Activated CD8-positive, alpha-beta memory T cell treated with anti-CD3 and anti-CD28 coated beads for 48 hours (primary cell): ENCODE measurements at regions not wholly inside any gene's neighbourhood (a gene's known extent, or its start where the extent isn't known, plus 50 kb on each side); places are given as distances from the start of the nearest gene placed in this dataset.
"Not testable (repeated sequence)": the region's sequence is repeated elsewhere in the genome, so short reads cannot be mapped to it uniquely, and the experiment has no call there.

Source experiments
- DNase-seq, 3 experiments: peaks; one replicate each; pipeline ENCODE4 v3.0.0-alpha.2; 2020; ENCODE audit warnings: low read depth in 2 of 3, low spot score in 2 of 3

- not testable (repeated sequence) for DNase-seq
Measured at GRCh38 chr3:66842761-66843464, 155.2 kb upstream of the KBTBD8 start.

DNA sequence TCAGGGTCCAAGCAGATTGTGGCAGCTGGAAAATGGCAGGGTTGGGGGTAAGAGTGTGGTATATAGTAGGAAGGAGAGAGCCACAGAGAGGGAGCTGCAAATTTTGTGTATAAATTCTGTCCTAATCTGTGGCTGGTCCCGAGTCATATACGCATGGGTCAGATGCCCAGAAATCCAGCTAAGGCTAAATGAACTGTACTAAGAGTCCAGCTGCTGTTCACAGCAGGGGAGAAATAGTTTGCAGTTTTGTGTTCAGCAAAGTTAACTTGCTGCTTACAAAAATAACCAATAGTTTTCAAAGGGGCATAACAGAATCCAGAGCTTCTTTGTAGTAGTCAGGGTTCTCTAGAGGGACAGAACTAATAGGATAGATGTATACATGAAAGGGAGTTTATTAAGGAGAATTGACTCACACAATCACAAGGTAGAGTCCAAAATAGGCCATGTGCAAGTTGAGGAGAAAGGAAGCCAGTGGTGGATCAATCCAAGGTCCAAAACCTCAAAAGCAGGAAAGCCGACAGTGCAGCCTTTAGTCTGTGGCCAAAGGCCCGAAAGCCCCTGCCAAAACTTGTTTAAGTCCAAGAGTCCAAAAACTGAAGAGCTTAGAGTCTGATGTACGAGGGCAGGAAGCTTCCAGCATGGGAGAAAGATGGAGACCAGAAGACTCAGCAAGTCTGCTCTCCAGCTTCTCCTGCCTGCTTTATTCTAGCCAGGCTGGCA lies 146.1 kb upstream of the KBTBD8 start:
- DNase-seq: no peak

- DNase-seq: no peak
Measured at GRCh38 chr3:66854601-66855151, 143.4 kb upstream of the KBTBD8 start.

DNA sequence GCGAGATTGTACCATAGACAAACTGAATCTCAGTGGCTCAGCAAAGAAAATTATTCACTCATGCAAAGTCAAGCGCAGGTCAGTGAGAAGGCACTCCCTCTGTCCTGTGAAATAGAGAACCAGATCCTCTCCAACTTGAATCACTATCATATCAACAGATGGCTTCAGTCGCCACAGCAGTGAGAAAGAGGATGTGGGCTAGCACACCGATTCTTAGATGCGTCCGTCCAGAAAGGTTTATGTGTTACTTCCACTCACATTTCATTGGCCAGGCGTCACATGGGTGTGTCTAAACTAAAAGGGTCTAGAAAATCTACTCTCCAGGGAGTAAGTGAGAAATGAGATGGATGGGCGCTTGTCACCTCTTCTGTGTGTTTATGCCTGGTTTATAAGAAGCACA lies 141.6 kb upstream of the KBTBD8 start:
- DNase-seq: no peak

GRCh38 chr3:66858656-66859381 lies 139.3 kb upstream of the KBTBD8 start:
- DNase-seq: no peak

GRCh38 chr3:66860771-66861170 lies 137.3 kb upstream of the KBTBD8 start:
- DNase-seq: no peak

GRCh38 chr3:66863205-66864111 lies 134.6 kb upstream of the KBTBD8 start:
- DNase-seq: no peak

- DNase-seq: no peak
Measured at GRCh38 chr3:66884659-66885058, 113.4 kb upstream of the KBTBD8 start.

DNA sequence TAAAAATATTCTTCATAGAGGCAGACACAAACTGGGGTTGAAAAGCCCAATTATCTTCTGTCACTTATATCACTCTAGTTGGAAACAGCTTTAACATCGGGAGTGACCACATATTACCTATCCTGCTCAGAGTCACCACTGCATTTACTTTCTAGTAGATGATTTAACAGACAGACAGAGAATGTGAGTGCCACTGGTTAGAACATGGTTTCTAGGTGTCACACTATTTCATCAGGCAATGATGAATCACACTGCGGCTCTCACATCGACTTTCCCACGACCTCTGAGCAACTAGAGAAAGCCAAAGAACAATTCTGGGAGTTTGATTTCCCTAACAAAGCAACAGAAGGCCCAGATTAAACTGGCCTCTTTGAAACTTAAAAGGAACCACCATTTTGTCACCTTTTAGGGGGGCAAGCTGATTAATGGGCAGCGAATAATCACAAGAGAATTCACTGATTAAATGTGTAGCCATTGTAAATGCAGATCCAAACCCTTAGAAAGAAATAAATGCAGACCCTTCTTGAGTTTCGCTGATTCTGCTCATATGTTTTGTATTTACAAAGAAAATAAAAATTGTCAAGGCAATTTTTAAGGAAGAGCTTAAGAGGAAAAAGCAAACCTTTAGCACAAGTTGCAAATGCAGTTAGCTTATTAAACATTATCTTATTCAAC lies 112.6 kb upstream of the KBTBD8 start:
- DNase-seq: no peak

DNA sequence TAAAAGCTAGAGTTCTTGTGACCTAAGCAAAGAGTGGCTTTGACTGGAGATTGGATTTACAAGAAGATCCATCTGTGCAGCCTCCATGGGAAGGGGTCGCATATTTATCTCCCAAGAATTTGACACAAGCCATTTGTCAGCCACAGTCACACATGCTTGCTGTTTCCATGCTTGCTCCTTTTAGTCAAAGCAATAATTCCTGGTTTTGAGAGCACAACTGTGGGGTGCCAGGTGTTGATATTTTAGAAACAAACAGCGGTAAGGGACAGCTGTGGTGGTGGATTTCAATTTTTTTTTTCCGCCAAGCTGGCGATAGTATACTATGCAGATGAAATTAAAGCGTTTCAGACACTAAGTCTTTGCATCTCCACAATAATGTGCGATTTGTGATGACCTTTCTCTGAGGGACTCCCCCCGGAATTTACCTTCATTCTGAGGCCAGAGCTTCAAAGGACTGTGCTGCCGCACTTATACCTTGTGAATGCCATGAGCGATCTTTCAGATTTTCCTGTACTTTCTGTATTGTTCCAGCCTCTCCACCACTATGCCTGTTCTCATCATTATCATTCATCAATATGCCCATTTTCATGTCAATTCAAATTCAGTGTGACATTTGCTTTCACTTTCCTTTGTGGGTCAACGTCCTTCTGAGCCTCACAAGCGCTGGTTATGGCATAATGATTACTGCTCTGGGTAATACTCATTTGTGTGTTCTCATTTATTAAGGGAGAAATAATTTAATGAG lies 108.2 kb upstream of the KBTBD8 start:
- DNase-seq: no peak

DNA sequence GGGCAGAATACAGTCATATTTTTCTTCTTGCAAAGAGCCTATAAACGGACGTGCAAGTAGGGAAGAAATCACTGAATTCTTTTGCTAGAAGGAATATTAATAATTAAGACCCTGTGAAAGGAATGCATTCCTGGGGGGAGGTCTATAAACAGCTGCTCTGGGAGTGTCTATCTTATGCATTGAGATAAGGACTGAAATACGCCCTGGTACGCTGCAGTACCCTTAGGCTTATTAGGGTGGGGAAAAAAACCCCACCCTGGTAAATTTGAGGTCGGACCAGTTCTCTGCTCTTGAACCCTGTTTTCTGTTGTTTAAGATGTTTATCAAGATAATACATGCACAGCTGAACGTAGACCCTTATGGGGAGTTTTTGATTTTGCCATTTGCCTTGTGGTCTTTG lies 100.0 kb upstream of the KBTBD8 start:
- no peak for DNase-seq

- no peak for DNase-seq
Measured at GRCh38 chr3:66904336-66904735, 93.8 kb upstream of the KBTBD8 start.

- no peak for DNase-seq
Measured at GRCh38 chr3:66904831-66905493, 93.1 kb upstream of the KBTBD8 start.

GRCh38 chr3:66907136-66907535 lies 91.0 kb upstream of the KBTBD8 start:
- DNase-seq: no peak

- DNase-seq: no peak
Measured at GRCh38 chr3:66910266-66911055, 87.6 kb upstream of the KBTBD8 start.

DNA sequence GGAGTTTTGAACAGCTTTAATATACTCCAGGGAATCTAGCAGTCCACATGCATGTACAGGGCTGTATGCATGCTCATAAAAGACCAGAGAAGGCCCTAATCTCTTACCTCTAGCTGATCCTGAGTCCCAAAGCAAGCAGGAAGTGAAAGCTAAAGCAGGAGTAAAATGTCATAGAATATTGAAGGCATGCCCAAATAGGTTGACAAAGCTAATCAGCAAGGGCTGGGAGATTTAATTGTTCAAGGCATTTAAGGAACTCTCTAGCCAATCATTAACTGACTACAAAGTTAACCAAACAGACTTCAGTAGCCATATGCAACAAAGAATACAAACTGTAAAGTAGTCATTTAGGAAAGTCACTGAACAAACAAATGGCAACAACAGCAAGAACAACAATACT lies 85.8 kb upstream of the KBTBD8 start:
- no peak for DNase-seq

- no peak for DNase-seq
Measured at GRCh38 chr3:66922058-66922457, 76.0 kb upstream of the KBTBD8 start.

- no peak for DNase-seq
Measured at GRCh38 chr3:66923969-66924368, 74.1 kb upstream of the KBTBD8 start.
